Body of pancreas (tissue), 4 donors: ENCODE measurements at regions not wholly inside any gene's neighbourhood (a gene's known extent, or its start where the extent isn't known, plus 50 kb on each side); places are given as distances from the start of the nearest gene placed in this dataset.
"Not testable (repeated sequence)": the region's sequence is repeated elsewhere in the genome, so short reads cannot be mapped to it uniquely, and the experiment has no call there.

Source experiments
- ATAC-seq: fragments of 150-250 bp; one replicate; pipeline ENCODE4 v1.9.1; 2016
- DNase-seq, 4 donors: peaks; one replicate each; pipeline ENCODE4 v3.0.0-alpha.2; 2019
- H3K27ac ChIP-seq, 4 donors: fragments of 200-600 bp; sonication (generic); 1 replicate in 3 of 4; 2 replicates in 1 of 4; pipeline versions ENCODE4 v1.5.1 to v1.6.1; 2016 to 2019; ENCODE audit warnings: mild to moderate bottlenecking in 1 of 4, mixed read lengths in 1 of 4, moderate library complexity in 1 of 4
- H3K27me3 ChIP-seq, 2 donors: fragments of 200-600 bp; sonication (generic); one replicate each; pipeline ENCODE4 v1.6.0; 2016; ENCODE audit warnings: mild to moderate bottlenecking in 1 of 2
- H3K36me3 ChIP-seq, 2 donors: fragments of 200-600 bp; sonication (generic); replicated peaks in 1 of 2; 2 replicates each; pipeline ENCODE4 v1.5.1; 2016; ENCODE audit warnings: low read depth in 2 of 2; ENCODE audit not compliant: insufficient read depth in 1 of 2
- H3K4me1 ChIP-seq: fragments of 200-600 bp; sonication (generic); one replicate; pipeline ENCODE4 v1.6.0; 2016
- H3K4me3 ChIP-seq, 2 donors: fragments of 200-600 bp; sonication (generic); 1 replicate in 1 of 2; 2 replicates in 1 of 2; pipeline ENCODE4 v1.5.1; 2016 to 2019
- H3K9me3 ChIP-seq, 3 donors: fragments of 200-600 bp; sonication (generic); 1 replicate in 2 of 3; 2 replicates in 1 of 3; pipeline ENCODE4 v1.5.1; 2016
- CTCF ChIP-seq, 7 experiments: fragments of 450-650 bp in 4 of 7; fragments of 200-600 bp in 3 of 7; sonication (generic) in 3 of 7; IDR thresholded peaks; one replicate each; pipeline ENCODE4 v1.5.1; 2016 to 2019; ENCODE audit warnings: antibody characterized with exemption in 7 of 7
- POLR2A ChIP-seq, 3 donors: fragments of 450-650 bp; IDR thresholded peaks; one replicate each; pipeline ENCODE4 v1.6.1; 2016; ENCODE audit warnings: antibody characterized with exemption in 3 of 3, mild to moderate bottlenecking in 2 of 3
- WGBS, 2 donors: methylation state at CpG; one replicate each; pipeline ENCODE4 v1.1.5; 2017; 5-methylcytosine and 5-hydroxymethylcytosine counted together
- intact Hi-C: fragments of 100-400 bp; cut with DNase I; formaldehyde crosslinking; loops from one replicate; pipeline ENCODE4 v1.15.1; 2023

GRCh38 chr10:44112280-44112679, 272.6 kb downstream of the CXCL12 start:
- H3K27me3 ChIP-seq, H3K4me1 ChIP-seq, H3K27ac ChIP-seq, ATAC-seq, intact Hi-C loops, H3K9me3 ChIP-seq, H3K4me3 ChIP-seq, H3K36me3 ChIP-seq: not testable (repeated sequence)
- TF ChIP-seq CTCF (IDR thresholded peaks at IDR 0.05), result peak in 2 of 7 experiments; percentile 0 to 3
- peak in 3 of 4 donors; percentile 47 to 55 (median 50) for DNase-seq
- WGBS, 2 donors, result 47 to 57% methylated on average over 4 of the region's 4 CpGs

GRCh38 chr10:44105696-44106095, 279.2 kb downstream of the CXCL12 start:
- no peak overlapping the region for H3K27ac ChIP-seq
- intact Hi-C loops, result no loop called here
- 48 to 63% methylated on average over 4 of the region's 4 CpGs for WGBS, 2 donors

GRCh38 chr10:44102726-44103255, 282.1 kb downstream of the CXCL12 start:
- Histone ChIP-seq H3K4me3 (no peak overlapping the region), H3K4me1 (no peaks in the 10 kb centered on the region), H3K27ac (no peak overlapping the region), H3K27me3 (no peaks in the 10 kb centered on the region), H3K9me3 (no peaks in the 10 kb centered on the region), H3K36me3 (no peaks in the 10 kb centered on the region)
- 84 to 89% methylated on average over 5 of the region's 5 CpGs for WGBS, 2 donors
- intact Hi-C loops, result no loop called here
- ATAC-seq (no peak), DNase-seq (no peak)
- TF ChIP-seq CTCF (IDR thresholded peaks at IDR 0.05), result no peak
- TF ChIP-seq POLR2A (IDR thresholded peaks at IDR 0.05), result no peak

More at GRCh38 chr10:44105696-44106095, 279.2 kb downstream of the CXCL12 start:
- TF ChIP-seq POLR2A (IDR thresholded peaks at IDR 0.05) (no peak), CTCF (IDR thresholded peaks at IDR 0.05) (no peak)
- Histone ChIP-seq H3K4me3 (no peak overlapping the region), H3K36me3 (no peaks in the 10 kb centered on the region), H3K27me3 (no peaks in the 10 kb centered on the region), H3K9me3 (no peaks in the 10 kb centered on the region), H3K4me1 (no peaks in the 10 kb centered on the region)
- no peak for DNase-seq
- peak; percentile 27 for ATAC-seq

GRCh38 chr10:44101082-44101481, 283.8 kb downstream of the CXCL12 start:
- H3K36me3 ChIP-seq, result no peaks in the 10 kb centered on the region

More at GRCh38 chr10:44101082-44101481, 283.8 kb downstream of the CXCL12 start:
- Histone ChIP-seq H3K4me3 (no peak overlapping the region), H3K27me3 (no peaks in the 10 kb centered on the region), H3K4me1 (no peaks in the 10 kb centered on the region), H3K9me3 (no peaks in the 10 kb centered on the region), H3K27ac (peak overlapping the region in 2 of 4 donors; percentile 26 to 31)
- 40 to 58% methylated on average over 1 of the region's 1 CpG for WGBS, 2 donors
- TF ChIP-seq POLR2A (IDR thresholded peaks at IDR 0.05) (no peak), CTCF (IDR thresholded peaks at IDR 0.05) (no peak)
- no peak for DNase-seq
- intact Hi-C loops, result no loop called here
- ATAC-seq, result no peak
